IPS-NIHi7 (cell line): ENCODE measurements at regions not wholly inside any gene's neighbourhood (a gene's known extent, or its start where the extent isn't known, plus 50 kb on each side); places are given as distances from the start of the nearest gene placed in this dataset.

Experiments used
- DNase-seq: peaks from one replicate; pipeline ENCODE4 v3.0.0; 2012; ENCODE audit warnings: mixed read lengths; ENCODE audit errors: extremely low spot score

GRCh38 chr10:104576611-104577010, 64.5 kb upstream of the SORCS3 start:
- DNase-seq = no peak

DNA sequence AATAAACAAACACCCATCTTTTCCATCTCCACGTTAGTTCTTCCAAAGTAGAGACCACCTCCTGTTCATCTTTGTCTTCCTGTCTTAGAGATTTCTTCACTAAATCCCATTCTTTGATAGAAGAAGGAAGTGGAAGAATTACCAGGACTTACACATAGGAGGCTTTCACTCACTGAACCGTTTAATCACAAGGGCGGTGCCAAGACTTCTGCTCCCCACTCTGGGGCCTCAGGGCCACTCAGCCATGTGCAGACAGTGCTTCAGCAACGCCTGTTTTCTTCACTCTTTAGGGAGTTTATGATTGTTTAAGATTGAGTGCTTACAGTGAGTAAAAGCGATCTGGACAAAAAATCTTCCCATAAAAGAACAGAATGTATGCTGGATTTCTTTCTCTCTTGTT, 63.9 kb upstream of the SORCS3 start:
- no peak for DNase-seq

DNA sequence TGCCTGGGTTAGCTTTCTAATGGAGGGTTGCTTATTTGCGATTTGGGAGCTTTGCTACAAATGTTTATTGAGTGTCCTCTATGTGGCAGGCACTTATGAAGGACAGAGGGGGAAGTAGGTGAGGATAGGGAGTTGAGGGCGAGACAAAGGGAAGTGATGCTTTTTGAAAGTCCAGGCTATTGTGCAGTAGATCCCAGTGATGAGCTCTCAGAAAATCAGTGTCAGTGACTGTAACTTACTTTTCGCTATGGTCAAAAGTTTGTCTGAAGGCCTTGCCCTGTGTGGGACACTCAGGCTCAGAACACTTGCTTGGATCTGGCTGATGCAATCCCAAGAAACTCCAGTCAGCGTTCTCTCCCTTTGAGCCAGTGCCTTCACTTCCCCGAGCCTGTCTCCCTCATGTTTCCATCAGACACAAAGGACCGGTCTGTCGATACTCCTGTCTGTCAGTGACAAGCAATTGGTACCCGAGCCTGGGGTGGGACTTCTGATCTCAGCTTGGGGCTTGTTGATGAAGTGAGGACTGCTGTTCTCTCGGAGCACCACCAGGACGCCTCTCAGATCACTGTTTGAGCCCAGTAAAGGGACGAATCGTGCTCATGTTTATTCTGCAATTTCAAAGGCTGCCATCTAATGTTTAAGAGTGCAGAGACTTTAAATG, 63.1 kb upstream of the SORCS3 start:
- DNase-seq = peak; percentile 36

- DNase-seq = no peak
Observed at GRCh38 chr10:104578671-104579070, 62.4 kb upstream of the SORCS3 start.

DNA sequence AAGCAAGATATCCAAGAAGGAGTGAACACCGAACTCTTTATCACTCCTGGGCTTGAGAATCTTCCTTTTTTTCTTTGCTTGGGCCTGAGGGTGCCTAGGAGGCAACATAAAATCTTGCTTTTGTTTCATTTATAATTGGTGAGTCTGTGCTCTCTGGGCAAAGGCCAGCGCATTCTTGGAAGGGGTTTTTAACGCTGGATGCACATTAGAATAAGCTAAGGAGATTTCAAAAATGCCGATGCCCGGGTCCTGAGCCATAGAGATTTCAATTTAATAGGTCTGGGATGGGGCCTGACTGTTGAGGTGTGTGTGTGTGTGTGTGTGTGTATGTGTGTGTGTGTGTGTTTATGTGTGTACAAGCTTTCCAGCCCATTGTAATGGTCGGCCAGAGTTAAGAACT, 62.0 kb upstream of the SORCS3 start:
- DNase-seq = no peak

DNA sequence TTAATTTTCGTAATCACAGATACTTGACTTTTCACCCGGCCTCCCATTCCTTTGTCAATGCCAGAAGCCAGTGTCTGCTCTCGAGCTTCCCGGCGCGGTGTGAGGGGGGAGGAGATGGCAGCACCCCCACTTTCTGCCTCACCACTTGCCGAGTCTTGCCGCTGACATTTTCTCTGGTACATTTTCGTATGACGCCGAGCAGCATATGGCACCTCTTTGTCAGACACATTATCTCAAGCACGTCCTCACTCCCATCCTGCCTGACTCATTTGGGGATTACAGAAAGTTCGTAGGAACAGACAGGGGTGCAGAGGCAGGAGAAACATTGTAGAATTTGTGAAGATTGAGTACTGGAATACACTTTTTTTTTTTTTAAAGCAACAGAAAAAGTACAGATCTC, 60.8 kb upstream of the SORCS3 start:
- DNase-seq = no peak

GRCh38 chr10:104580774-104581675, 60.1 kb upstream of the SORCS3 start:
- peak; percentile 85 for DNase-seq

- no peak for DNase-seq
Observed at GRCh38 chr10:104581884-104582601, 59.0 kb upstream of the SORCS3 start.

GRCh38 chr10:104582602-104582951, 58.5 kb upstream of the SORCS3 start:
- no peak for DNase-seq

DNA sequence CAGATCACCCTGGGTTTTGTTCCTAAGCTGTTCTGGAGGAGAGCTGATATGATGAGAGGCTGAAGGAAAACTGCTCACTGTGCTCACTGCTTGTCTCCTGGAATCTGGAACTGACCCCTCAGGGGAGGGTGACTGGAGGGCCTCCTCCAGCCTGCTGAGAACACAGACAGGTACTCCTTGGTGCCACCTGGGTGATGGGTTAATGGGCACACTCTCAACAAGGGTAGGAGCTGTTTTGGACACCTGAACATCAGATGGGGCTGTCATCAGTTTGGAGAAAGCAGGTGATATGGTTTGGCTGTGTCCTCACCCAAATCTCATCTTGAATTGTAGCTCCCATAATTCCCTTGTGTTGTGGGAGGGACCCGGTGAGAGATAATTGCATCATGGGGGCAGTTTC, 58.1 kb upstream of the SORCS3 start:
- no peak for DNase-seq

DNA sequence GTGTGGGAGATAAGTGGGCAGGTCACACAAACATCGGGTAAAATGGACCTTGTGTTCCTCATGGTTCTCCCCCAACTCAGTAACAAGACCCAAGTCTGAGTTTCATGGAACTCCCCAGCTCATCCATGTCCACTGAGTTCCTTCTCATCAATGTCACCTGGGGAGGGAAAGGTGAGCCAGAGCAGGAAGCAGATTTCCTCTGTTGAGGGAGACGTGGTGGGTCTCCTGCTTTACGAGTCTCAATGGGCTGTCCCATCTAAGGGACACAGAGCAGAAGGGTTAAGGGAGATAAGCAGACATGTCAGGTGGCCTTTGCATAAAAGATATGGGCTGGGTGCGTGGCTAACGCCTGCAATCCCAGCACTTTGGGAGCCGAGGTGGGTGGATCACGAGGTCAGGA, 56.5 kb upstream of the SORCS3 start:
- no peak for DNase-seq

- DNase-seq = no peak
Observed at GRCh38 chr10:104587751-104588150, 53.3 kb upstream of the SORCS3 start.

GRCh38 chr10:104589431-104589830, 51.7 kb upstream of the SORCS3 start:
- no peak for DNase-seq

DNA sequence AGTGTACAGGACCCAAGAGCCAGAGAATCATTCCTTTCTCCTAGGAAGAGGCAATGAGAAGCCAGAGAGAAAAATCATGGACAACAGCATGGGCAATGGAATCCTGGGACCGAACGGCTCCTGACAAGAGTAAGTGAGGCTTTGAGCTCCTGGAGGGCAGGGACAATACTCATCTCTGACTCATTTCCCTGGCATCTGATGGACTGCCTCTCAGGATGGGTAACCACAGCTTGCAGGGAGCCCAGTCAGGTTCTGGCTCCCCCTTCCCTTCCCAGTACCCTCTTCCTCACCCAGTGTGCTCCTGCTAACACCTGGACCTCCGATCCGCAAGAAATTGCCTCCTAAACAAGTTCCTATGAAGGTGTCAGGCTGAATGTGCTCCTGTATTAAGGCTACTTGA, 51.2 kb upstream of the SORCS3 start:
- peak; percentile 50 for DNase-seq
